ENCODE measurements at regions not wholly inside any gene's neighbourhood (a gene's known extent, or its start where the extent isn't known, plus 50 kb on each side); places are given as distances from the start of the nearest gene placed in this dataset.

GRCh38 chr2:120424274-120424796, 78.4 kb downstream of the INHBB start:
- Histone ChIP-seq H3K36me3 (ENCODE audit: insufficient read depth, low read length, poor library complexity, severe bottlenecking) (no peaks in the 10 kb centered on the region), H3K9me3 (ENCODE audit: low read depth, low read length, poor library complexity, severe bottlenecking) (no peaks in the 10 kb centered on the region), H3K4me1 (ENCODE audit: insufficient read depth, low read length, poor library complexity, severe bottlenecking) (no peaks in the 10 kb centered on the region), H3K4me3 (ENCODE audit: low read depth, low read length, poor library complexity, severe bottlenecking) (no peak overlapping the region), H3K27me3 (replicated peaks; ENCODE audit: insufficient read depth, low read depth, low read length, poor library complexity) (peaks cover 7% of the 10 kb centered on the region), H3K27ac (ENCODE audit: low read depth, low read length, poor library complexity, severe bottlenecking) (no peak overlapping the region)
- ChIA-PET CTCF (interaction anchor here (0.6 kb wide), 1 partner anchor 531 kb away, joined by 3 read pairs; no protein-coding TSS in a partner anchor), POLR2A (ENCODE audit: low non-redundant PET) (no interaction called here)
- TF ChIP-seq, protein P1, sequence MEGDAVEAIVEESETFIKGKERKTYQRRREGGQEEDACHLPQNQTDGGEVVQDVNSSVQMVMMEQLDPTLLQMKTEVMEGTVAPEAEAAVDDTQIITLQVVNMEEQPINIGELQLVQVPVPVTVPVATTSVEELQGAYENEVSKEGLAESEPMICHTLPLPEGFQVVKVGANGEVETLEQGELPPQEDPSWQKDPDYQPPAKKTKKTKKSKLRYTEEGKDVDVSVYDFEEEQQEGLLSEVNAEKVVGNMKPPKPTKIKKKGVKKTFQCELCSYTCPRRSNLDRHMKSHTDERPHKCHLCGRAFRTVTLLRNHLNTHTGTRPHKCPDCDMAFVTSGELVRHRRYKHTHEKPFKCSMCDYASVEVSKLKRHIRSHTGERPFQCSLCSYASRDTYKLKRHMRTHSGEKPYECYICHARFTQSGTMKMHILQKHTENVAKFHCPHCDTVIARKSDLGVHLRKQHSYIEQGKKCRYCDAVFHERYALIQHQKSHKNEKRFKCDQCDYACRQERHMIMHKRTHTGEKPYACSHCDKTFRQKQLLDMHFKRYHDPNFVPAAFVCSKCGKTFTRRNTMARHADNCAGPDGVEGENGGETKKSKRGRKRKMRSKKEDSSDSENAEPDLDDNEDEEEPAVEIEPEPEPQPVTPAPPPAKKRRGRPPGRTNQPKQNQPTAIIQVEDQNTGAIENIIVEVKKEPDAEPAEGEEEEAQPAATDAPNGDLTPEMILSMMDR (conservative IDR thresholded peaks at IDR 0.05; ENCODE audit: low read depth, low read length): no peak
- TF ChIP-seq EZH2 (IDR thresholded peaks at IDR 0.05; ENCODE audit: borderline replicate concordance, low read depth, low read length, poor library complexity, severe bottlenecking): no peak
- intact Hi-C loops (cut with micrococcal nuclease; ENCODE audit: unreplicated experiment): no loop called here
- DNase-seq (ENCODE audit: low spot score): no peak
- BruUV-seq (replicated peaks): no TSS peak

- DNase-seq (ENCODE audit: low spot score): no peak
- Histone ChIP-seq H3K9me3 (ENCODE audit: low read depth, low read length, poor library complexity, severe bottlenecking) (no peaks in the 10 kb centered on the region), H3K36me3 (ENCODE audit: insufficient read depth, low read length, poor library complexity, severe bottlenecking) (no peaks in the 10 kb centered on the region), H3K27me3 (replicated peaks; ENCODE audit: insufficient read depth, low read depth, low read length, poor library complexity) (peaks cover 7% of the 10 kb centered on the region), H3K4me1 (ENCODE audit: insufficient read depth, low read length, poor library complexity, severe bottlenecking) (no peaks in the 10 kb centered on the region), H3K27ac (ENCODE audit: low read depth, low read length, poor library complexity, severe bottlenecking) (no peak overlapping the region), H3K4me3 (ENCODE audit: low read depth, low read length, poor library complexity, severe bottlenecking) (no peak overlapping the region)
- CTCF ChIA-PET: no interaction called here
- POLR2A ChIA-PET (ENCODE audit: low non-redundant PET): no interaction called here
- BruUV-seq (replicated peaks): no TSS peak
- intact Hi-C loops (cut with micrococcal nuclease; ENCODE audit: unreplicated experiment): no loop called here
- TF ChIP-seq EZH2 (IDR thresholded peaks at IDR 0.05; ENCODE audit: borderline replicate concordance, low read depth, low read length, poor library complexity, severe bottlenecking): no peak
- TF ChIP-seq, protein P1 (conservative IDR thresholded peaks at IDR 0.05; ENCODE audit: low read depth, low read length): no peak
These were observed 79.1 kb downstream of the INHBB start for GRCh38 chr2:120425014-120425413.

- intact Hi-C loops (cut with micrococcal nuclease; ENCODE audit: unreplicated experiment): no loop called here
- Histone ChIP-seq H3K27ac (ENCODE audit: low read depth, low read length, poor library complexity, severe bottlenecking) (no peak overlapping the region), H3K4me3 (ENCODE audit: low read depth, low read length, poor library complexity, severe bottlenecking) (no peak overlapping the region), H3K27me3 (replicated peaks; ENCODE audit: insufficient read depth, low read depth, low read length, poor library complexity) (peaks cover 7% of the 10 kb centered on the region), H3K9me3 (ENCODE audit: low read depth, low read length, poor library complexity, severe bottlenecking) (no peaks in the 10 kb centered on the region), H3K36me3 (ENCODE audit: insufficient read depth, low read length, poor library complexity, severe bottlenecking) (no peaks in the 10 kb centered on the region), H3K4me1 (ENCODE audit: insufficient read depth, low read length, poor library complexity, severe bottlenecking) (no peaks in the 10 kb centered on the region)
- no TSS peak for BruUV-seq (replicated peaks)
- CTCF ChIA-PET: no interaction called here
- no peak for DNase-seq (ENCODE audit: low spot score)
- POLR2A ChIA-PET (ENCODE audit: low non-redundant PET): no interaction called here
- no peak for TF ChIP-seq EZH2 (IDR thresholded peaks at IDR 0.05; ENCODE audit: borderline replicate concordance, low read depth, low read length, poor library complexity, severe bottlenecking)
- TF ChIP-seq, protein P1 (conservative IDR thresholded peaks at IDR 0.05; ENCODE audit: low read depth, low read length): no peak
These were observed 82.8 kb downstream of the INHBB start for GRCh38 chr2:120428748-120429147.
